ENCODE measurements at regions not wholly inside any gene's neighbourhood (a gene's known extent, or its start where the extent isn't known, plus 50 kb on each side); places are given as distances from the start of the nearest gene placed in this dataset.

DNA sequence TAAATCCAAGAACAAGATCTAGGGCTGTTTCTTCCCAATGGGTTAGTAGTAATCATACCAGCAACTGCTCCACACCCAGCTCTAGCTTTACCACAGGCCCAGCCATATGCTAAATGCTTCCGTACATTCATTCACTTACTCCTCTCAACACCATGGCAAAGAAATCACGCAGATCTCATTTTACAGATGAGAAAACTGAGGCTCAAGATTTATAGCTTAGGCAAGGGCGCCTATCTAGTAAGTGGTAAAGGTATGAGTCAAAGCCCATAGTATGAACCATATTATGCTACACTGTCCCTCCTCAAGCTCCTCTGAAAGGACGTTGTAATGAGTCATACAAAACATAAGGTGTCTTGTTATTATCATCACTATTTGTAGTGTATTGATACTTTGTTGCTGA lies 82.2 kb downstream of the NIBAN1 start:
- Histone ChIP-seq H3K27ac (no peak overlapping the region), H3K36me3 (peaks cover 0 to 22% (median 0%) of the 10 kb centered on the region in 11 experiments; a peak in 4 of 22 replicates), H3K9me3 (replicated peaks in 1 of 11) (0 out of 22 replicates have a peak, but pooled peaks cover 0 to 4% (median 0%) of the 10 kb centered on the region in 11 experiments), H4K20me1 (no peaks in the 10 kb centered on the region), H3K4me1 (peaks cover 0 to 11% (median 0%) of the 10 kb centered on the region in 10 experiments; a peak in 3 of 20 replicates), H3K4me3 (no peak overlapping the region), H3K4me2 (peak overlapping the region in 2 of 11 experiments; percentile 10 to 12; a peak in 1 of 22 replicates), H3K9ac (no peak overlapping the region), H3K27me3 (no peaks in the 10 kb centered on the region)
- TF ChIP-seq Cebpa-rat (IDR thresholded peaks at IDR 0.05) = no peak

DNA sequence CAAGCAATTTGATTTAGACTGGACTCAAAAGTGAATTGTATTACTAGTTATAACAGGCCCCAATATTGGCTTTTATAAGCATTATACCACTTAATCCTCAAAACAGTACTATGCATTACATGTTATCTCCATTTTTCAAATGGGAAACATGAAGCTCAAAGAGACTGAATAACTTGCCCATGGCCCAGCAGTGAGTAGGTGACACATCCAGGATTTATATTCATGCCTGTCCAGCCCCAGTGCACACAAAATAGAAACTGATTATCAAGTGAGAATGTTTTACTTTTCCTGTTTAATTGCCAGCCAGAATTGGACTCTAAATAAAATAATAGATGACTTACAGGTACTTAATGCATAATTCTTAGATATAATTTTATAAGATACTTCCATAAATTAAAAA lies 82.9 kb downstream of the NIBAN1 start:
- H3K36me3 ChIP-seq = peaks cover 0 to 17% (median 0%) of the 10 kb centered on the region in 11 experiments; a peak in 4 of 22 replicates
- TF ChIP-seq Cebpa-rat (IDR thresholded peaks at IDR 0.05) = no peak

DNA sequence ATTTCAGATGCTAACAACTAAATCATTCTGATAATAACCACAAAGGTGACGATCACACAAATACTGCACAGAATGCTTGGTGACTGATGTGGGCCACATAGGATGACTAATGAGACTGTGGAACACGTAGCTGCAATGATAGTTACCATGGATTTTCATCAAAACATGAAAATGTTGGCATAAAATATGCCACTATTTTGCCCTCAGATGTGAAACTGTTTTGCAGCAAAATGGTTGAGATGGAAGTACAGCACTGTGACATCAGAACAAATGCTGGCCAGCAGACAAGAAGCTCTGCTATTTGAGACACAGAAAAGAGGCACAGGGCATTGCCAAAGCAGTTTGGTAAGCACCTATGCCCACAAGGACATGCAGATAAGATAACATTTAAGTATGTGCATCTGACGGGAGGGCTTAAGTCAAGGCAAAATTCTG lies 83.8 kb downstream of the NIBAN1 start:
- Histone ChIP-seq H3K27me3 (no peaks in the 10 kb centered on the region), H3K27ac (no peak overlapping the region), H3K36me3 (peaks cover 0 to 17% (median 0%) of the 10 kb centered on the region in 11 experiments; a peak in 4 of 22 replicates), H3K4me2 (no peak overlapping the region), H4K20me1 (no peaks in the 10 kb centered on the region), H3K4me3 (no peak overlapping the region), H3K9ac (no peak overlapping the region), H3K4me1 (peaks cover 0 to 12% (median 0%) of the 10 kb centered on the region in 10 experiments; a peak in 5 of 20 replicates), H3K9me3 (replicated peaks in 1 of 11) (no peaks in the 10 kb centered on the region)
- no peak for TF ChIP-seq Cebpa-rat (IDR thresholded peaks at IDR 0.05)

More for the DNA sequence above, 82.9 kb downstream of the NIBAN1 start:
- Histone ChIP-seq H3K27ac (no peak overlapping the region), H3K4me3 (no peak overlapping the region), H3K4me1 (peaks cover 0 to 11% (median 0%) of the 10 kb centered on the region in 10 experiments; a peak in 3 of 20 replicates), H3K27me3 (no peaks in the 10 kb centered on the region), H3K9ac (no peak overlapping the region), H3K4me2 (no peak overlapping the region), H3K9me3 (replicated peaks in 1 of 11) (no peaks in the 10 kb centered on the region), H4K20me1 (no peaks in the 10 kb centered on the region)

DNA sequence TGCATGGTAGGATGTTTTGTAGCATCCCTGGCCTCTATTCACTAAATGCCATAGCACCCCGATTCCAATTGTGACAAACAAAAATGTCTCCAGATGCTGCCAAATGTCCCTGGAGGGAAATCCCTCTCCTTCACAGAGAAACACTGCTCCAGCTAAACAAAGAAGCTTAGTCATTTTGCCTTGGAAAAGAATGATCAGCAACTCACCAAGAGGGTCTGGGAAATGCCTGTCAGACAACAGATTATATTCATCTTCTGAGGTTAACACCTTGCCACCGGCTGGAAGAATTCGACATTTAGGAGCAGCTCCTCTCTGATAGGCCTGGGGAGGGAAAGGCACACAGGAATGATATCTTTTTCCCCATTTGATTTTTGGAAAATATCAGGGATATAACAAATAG lies 84.4 kb downstream of the NIBAN1 start:
- Histone ChIP-seq H3K36me3 (peaks cover 0 to 17% (median 0%) of the 10 kb centered on the region in 11 experiments; a peak in 4 of 22 replicates), H3K4me1 (peaks cover 0 to 17% (median 0%) of the 10 kb centered on the region in 10 experiments; a peak in 5 of 20 replicates), H4K20me1 (no peaks in the 10 kb centered on the region), H3K27me3 (no peaks in the 10 kb centered on the region), H3K27ac (no peak overlapping the region), H3K9ac (no peak overlapping the region), H3K9me3 (replicated peaks in 1 of 11) (no peaks in the 10 kb centered on the region), H3K4me3 (no peak overlapping the region), H3K4me2 (no peak overlapping the region)
- no peak for TF ChIP-seq Cebpa-rat (IDR thresholded peaks at IDR 0.05)

DNA sequence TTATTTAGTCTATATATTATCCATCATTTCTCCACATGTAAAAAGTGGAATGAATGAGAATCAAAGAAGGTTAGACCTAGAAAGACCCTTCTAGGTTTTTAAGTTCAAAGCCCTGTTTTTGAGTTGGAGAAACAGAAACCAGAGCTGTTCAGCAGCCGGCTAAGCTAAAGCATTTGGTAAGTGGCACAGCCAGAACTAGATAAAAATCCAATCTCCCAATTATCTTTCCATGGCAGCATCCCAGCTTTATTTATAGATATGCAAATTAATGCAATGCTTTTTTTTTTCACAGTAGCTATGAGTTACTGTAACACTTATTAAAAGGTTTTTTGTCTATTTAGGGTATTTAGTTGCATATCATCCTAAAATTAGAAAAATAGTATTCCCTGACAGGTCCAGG lies 85.1 kb downstream of the NIBAN1 start:
- no peaks in the 10 kb centered on the region for H3K27me3 ChIP-seq
- no peak overlapping the region for H3K27ac ChIP-seq
- no peak for TF ChIP-seq Cebpa-rat (IDR thresholded peaks at IDR 0.05)
- H3K36me3 ChIP-seq = peaks cover 0 to 23% (median 0%) of the 10 kb centered on the region in 11 experiments; a peak in 4 of 22 replicates
- H3K4me2 ChIP-seq = no peak overlapping the region
- peaks cover 0 to 17% (median 0%) of the 10 kb centered on the region in 10 experiments; a peak in 5 of 20 replicates for H3K4me1 ChIP-seq
- H3K9me3 ChIP-seq (replicated peaks in 1 of 11) = no peaks in the 10 kb centered on the region
- no peak overlapping the region for H3K4me3 ChIP-seq
- no peak overlapping the region for H3K9ac ChIP-seq
- no peaks in the 10 kb centered on the region for H4K20me1 ChIP-seq

DNA sequence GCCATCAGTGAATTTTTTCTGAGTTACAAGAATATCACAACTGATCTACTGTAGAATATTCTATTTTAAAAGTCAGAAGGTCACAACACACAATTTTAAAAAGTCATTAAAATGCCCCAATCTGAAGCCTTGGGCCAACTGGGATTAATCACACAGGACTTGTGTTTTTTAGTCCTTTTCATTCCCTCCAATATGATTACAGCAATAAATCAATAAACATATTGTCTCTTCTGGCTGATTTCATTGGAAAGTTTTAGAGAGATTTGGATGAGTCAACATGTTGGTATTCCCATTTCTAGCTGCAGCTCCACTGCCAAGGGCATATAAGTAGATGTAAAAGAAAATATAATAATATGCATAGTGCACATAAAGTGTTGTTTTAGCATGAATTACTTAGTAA lies 85.8 kb downstream of the NIBAN1 start:
- no peak for TF ChIP-seq Cebpa-rat (IDR thresholded peaks at IDR 0.05)
- H3K4me2 ChIP-seq = no peak overlapping the region

DNA sequence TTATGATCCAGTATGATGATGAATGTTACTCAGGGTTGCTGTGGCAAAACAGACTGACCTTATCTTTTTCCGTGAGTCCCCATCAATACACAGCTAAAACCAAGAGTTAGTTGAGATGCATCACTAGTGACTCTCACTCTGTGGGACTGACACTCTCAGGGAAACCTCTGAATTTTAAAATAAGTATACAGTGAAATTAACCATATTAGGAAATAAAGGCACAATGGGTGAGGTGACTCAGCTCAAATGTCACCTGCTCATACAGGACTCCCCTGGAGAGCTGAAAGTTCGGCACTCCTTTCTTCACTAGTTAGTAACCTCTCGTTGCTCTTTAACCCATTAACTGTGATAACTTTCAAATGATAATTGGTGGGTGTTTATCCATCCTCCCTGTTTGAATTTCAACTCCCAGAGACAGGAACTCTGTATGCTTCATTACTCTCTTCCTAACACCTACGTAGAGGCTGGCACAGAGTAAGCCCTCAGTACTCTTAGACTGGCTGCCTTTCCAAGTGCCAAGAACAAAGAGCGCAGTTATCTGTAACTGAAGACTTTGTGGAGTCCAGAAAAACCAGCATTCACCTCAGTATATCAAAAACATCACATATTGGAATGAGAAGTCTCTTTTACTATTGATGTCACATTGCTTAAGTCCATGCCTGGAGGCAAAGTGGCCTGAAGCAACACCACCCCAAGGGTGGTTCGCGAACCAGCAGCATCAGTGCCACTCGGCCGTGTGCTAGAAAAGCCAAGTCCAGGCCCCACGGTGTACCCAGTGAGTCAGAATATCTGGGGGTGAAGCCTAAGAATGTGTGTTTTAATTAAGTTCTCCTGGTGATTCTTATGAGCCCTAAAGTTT lies 91.1 kb downstream of the NIBAN1 start:
- Histone ChIP-seq H3K9ac (no peak overlapping the region), H3K36me3 (peaks cover 0 to 21% (median 0%) of the 10 kb centered on the region in 11 experiments; a peak in 1 of 22 replicates), H3K9me3 (replicated peaks in 1 of 11) (no peaks in the 10 kb centered on the region), H3K4me3 (no peak overlapping the region), H3K4me1 (peaks cover 0 to 41% (median 4%) of the 10 kb centered on the region in 10 experiments; a peak in 10 of 20 replicates), H4K20me1 (no peaks in the 10 kb centered on the region), H3K27ac (peak overlapping the region in 1 of 11 experiments; percentile 52; a peak in 1 of 22 replicates), H3K4me2 (no peak overlapping the region), H3K27me3 (no peaks in the 10 kb centered on the region)
- no peak for TF ChIP-seq Cebpa-rat (IDR thresholded peaks at IDR 0.05)

More for the DNA sequence above, 85.8 kb downstream of the NIBAN1 start:
- H3K9ac ChIP-seq = no peak overlapping the region
- H3K9me3 ChIP-seq (replicated peaks in 1 of 11) = no peaks in the 10 kb centered on the region
- H3K4me3 ChIP-seq = no peak overlapping the region
- no peaks in the 10 kb centered on the region for H4K20me1 ChIP-seq
- no peaks in the 10 kb centered on the region for H3K27me3 ChIP-seq
- no peak overlapping the region for H3K27ac ChIP-seq
- H3K4me1 ChIP-seq = peaks cover 0 to 17% (median 0%) of the 10 kb centered on the region in 10 experiments; a peak in 5 of 20 replicates
- peaks cover 0 to 28% (median 0%) of the 10 kb centered on the region in 11 experiments; a peak in 4 of 22 replicates for H3K36me3 ChIP-seq

DNA sequence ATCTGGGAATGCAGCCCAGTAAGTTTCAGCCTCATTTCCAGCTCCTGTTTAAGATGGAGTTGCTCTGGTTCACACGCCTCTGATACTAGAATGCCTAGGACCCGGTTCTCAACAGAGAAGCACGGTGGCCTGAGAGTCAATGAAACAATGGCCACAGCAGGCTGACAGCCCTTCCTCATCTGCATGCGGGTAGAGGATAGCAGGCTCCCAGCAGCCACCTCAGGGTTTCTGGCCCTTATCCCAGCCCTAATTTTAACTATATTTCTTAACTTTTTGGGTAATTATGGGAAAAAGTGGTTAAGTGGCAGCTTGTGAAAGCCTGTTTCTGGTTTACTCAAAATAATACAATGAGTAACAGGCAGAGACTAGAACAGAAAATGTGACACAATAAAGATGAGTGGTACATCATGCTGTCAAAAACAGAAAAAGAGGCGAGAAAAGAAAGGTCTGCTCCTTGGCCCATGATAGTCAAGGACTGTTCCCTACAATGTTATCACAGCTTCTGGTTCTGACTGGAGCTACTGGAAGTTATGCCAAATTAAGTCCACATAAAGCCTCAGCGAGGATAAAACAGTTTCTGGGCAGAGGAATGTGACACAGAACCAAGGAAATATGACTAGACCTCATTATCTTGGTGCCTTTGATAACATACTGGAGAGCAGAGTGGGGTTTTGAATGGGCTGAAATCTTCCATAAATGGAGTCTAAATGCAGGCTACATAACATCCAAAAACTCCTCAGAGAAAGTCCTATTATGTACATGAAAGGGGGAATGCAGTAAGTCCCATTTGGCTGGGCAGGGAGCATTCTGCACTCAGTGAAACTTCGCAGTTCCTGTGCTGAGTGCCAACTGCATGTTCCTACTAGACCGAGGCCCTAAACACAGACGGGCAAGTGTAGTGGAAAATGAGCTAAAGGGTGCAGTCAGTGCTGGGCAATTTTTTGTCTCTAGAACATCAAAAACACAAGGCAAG lies 92.1 kb downstream of the NIBAN1 start:
- no peaks in the 10 kb centered on the region for H3K27me3 ChIP-seq

More for the DNA sequence above, 92.1 kb downstream of the NIBAN1 start:
- Histone ChIP-seq H4K20me1 (no peaks in the 10 kb centered on the region), H3K4me3 (no peak overlapping the region), H3K9ac (no peak overlapping the region), H3K36me3 (peaks cover 0 to 21% (median 0%) of the 10 kb centered on the region in 11 experiments; a peak in 1 of 22 replicates), H3K4me2 (0 out of 22 replicates have a peak overlapping the region, but pooled peaks of 1 of the 11 experiments have one; percentile 9), H3K27ac (peak overlapping the region in 2 of 11 experiments; percentile 9 to 52; a peak in 3 of 22 replicates), H3K4me1 (peaks cover 0 to 41% (median 4%) of the 10 kb centered on the region in 10 experiments; a peak in 10 of 20 replicates), H3K9me3 (replicated peaks in 1 of 11) (no peaks in the 10 kb centered on the region)
- TF ChIP-seq Cebpa-rat (IDR thresholded peaks at IDR 0.05) = no peak
